DND-41 (cell line): ENCODE measurements at regions not wholly inside any gene's neighbourhood (a gene's known extent, or its start where the extent isn't known, plus 50 kb on each side); places are given as distances from the start of the nearest gene placed in this dataset.

Experiments
- EZH2 ChIP-seq: IDR thresholded peaks from 3 replicates; pipeline ENCODE4 v1.6.1; 2012; ENCODE audit warnings: borderline replicate concordance, low read depth, mild to moderate bottlenecking, moderate library complexity, low read length, inconsistent platforms; ENCODE audit not compliant: severe bottlenecking
- TF ChIP-seq, protein P1 (sequence below): IDR thresholded peaks from 2 replicates; pipeline ENCODE4 v1.5.1; 2012; ENCODE audit warnings: borderline replicate concordance, low read length, moderate library complexity, mild to moderate bottlenecking; ENCODE audit not compliant: poor library complexity, severe bottlenecking; ENCODE audit errors: extremely low read depth

DNA sequence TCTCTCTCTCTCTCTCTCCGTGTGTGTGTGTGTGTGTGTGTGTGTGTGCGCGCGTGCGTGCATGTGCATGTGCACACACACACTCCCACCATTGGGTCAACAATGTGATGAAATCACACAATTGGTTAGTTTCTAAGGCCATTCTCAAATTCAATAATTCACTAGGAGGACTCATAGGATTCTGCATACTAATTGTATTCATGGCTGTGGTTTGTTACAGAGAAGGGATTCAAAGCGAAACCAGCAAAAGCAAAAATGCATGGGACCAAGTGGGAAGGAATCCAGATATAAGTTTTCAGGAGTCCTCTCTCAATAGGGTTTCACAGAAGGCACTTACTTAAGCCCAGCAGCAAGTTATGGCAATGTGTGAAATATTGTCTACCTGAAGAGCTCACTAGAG, 515.0 kb downstream of the PYDC2 start:
- TF ChIP-seq EZH2: no peak
- TF ChIP-seq, protein P1, sequence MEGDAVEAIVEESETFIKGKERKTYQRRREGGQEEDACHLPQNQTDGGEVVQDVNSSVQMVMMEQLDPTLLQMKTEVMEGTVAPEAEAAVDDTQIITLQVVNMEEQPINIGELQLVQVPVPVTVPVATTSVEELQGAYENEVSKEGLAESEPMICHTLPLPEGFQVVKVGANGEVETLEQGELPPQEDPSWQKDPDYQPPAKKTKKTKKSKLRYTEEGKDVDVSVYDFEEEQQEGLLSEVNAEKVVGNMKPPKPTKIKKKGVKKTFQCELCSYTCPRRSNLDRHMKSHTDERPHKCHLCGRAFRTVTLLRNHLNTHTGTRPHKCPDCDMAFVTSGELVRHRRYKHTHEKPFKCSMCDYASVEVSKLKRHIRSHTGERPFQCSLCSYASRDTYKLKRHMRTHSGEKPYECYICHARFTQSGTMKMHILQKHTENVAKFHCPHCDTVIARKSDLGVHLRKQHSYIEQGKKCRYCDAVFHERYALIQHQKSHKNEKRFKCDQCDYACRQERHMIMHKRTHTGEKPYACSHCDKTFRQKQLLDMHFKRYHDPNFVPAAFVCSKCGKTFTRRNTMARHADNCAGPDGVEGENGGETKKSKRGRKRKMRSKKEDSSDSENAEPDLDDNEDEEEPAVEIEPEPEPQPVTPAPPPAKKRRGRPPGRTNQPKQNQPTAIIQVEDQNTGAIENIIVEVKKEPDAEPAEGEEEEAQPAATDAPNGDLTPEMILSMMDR: no peak
